Keratinocyte (primary cell): ENCODE measurements at regions not wholly inside any gene's neighbourhood (a gene's known extent, or its start where the extent isn't known, plus 50 kb on each side); places are given as distances from the start of the nearest gene placed in this dataset.
"Not testable (repeated sequence)": the region's sequence is repeated elsewhere in the genome, so short reads cannot be mapped to it uniquely, and the experiment has no call there.

Experiments used
- DNase-seq: peaks from one replicate; pipeline ENCODE4 v3.0.0-alpha.2; 2011; ENCODE audit warnings: low read depth, missing footprints, low spot score
- FAIRE-seq: peaks from 2 replicates; lab custom pipeline; 2011; peaks lifted over from hg19 to GRCh38; lab: Jason Lieb, UNC
- H2AFZ ChIP-seq: 2 replicates; pipeline ENCODE4 v1.6.0; 2012; ENCODE audit warnings: low read length, control low read depth, inconsistent platforms; ENCODE audit not compliant: control insufficient read depth
- H3K27ac ChIP-seq: 2 replicates; pipeline ENCODE4 v1.5.1; 2011; ENCODE audit warnings: low read length; ENCODE audit not compliant: control insufficient read depth, insufficient read depth
- H3K27me3 ChIP-seq: 3 replicates; pipeline ENCODE4 v1.6.0; 2011; ENCODE audit warnings: low read length; ENCODE audit not compliant: control insufficient read depth, insufficient read depth; ENCODE audit errors: extremely low read depth
- H3K36me3 ChIP-seq, 2 experiments: 2 replicates in 1 of 2; 3 replicates in 1 of 2; pipeline ENCODE4 v1.5.1; 2011; ENCODE audit warnings: low read length in 2 of 2, mild to moderate bottlenecking in 1 of 2; ENCODE audit not compliant: control insufficient read depth in 2 of 2, insufficient read depth in 2 of 2; ENCODE audit errors: extremely low read depth in 1 of 2
- H3K4me1 ChIP-seq: 3 replicates; pipeline ENCODE4 v1.5.1; 2011; ENCODE audit warnings: low read length; ENCODE audit not compliant: control insufficient read depth, insufficient read depth; ENCODE audit errors: extremely low read depth
- H3K4me2 ChIP-seq: 3 replicates; pipeline ENCODE4 v1.6.0; 2011; ENCODE audit warnings: low read depth, low read length; ENCODE audit not compliant: control insufficient read depth, insufficient read depth; ENCODE audit errors: extremely low read depth
- H3K4me3 ChIP-seq, 3 experiments: fragments of 200-600 bp in 1 of 3; sonication (generic) in 1 of 3; 2 replicates in 2 of 3; 3 replicates in 1 of 3; pipeline ENCODE4 v1.5.1; 2011 to 2016; ENCODE audit warnings: low read length in 3 of 3, mild to moderate bottlenecking in 3 of 3, control low read depth in 2 of 3, inconsistent platforms in 1 of 3, low read depth in 1 of 3, mixed read lengths in 1 of 3, mixed run types in 1 of 3, moderate library complexity in 1 of 3; ENCODE audit not compliant: control insufficient read depth in 2 of 3, insufficient read depth in 2 of 3; ENCODE audit errors: extremely low read depth in 1 of 3
- H3K79me2 ChIP-seq: 2 replicates; pipeline ENCODE4 v1.6.0; 2012; ENCODE audit warnings: low read length; ENCODE audit not compliant: control insufficient read depth, insufficient read depth
- H3K9ac ChIP-seq: 3 replicates; pipeline ENCODE4 v1.6.0; 2011; ENCODE audit warnings: low read length; ENCODE audit not compliant: control insufficient read depth, insufficient read depth; ENCODE audit errors: extremely low read depth
- H3K9me1 ChIP-seq: 3 replicates; pipeline ENCODE4 v1.6.0; 2011; ENCODE audit warnings: low read length; ENCODE audit not compliant: control insufficient read depth, insufficient read depth; ENCODE audit errors: extremely low read depth
- H3K9me3 ChIP-seq: 2 replicates; pipeline ENCODE4 v1.5.1; 2012; ENCODE audit warnings: low read depth, low read length; ENCODE audit not compliant: control insufficient read depth
- H4K20me1 ChIP-seq: 3 replicates; pipeline ENCODE4 v1.6.0; 2011; ENCODE audit warnings: low read length; ENCODE audit not compliant: control insufficient read depth, insufficient read depth; ENCODE audit errors: extremely low read depth
- CTCF ChIP-seq, 3 experiments: IDR thresholded peaks in 1 of 3; conservative IDR thresholded peaks in 1 of 3; optimal IDR thresholded peaks in 1 of 3; 2 replicates in 2 of 3; 3 replicates in 1 of 3; pipeline versions ENCODE3 to v1.5.1; 2011; ENCODE audit warnings: low read length in 3 of 3, mild to moderate bottlenecking in 3 of 3, moderate library complexity in 2 of 3, control low read depth in 1 of 3, inconsistent platforms in 1 of 3; ENCODE audit not compliant: insufficient read depth in 2 of 3; ENCODE audit errors: extremely low read depth in 1 of 3
- EZH2 ChIP-seq: IDR thresholded peaks from one replicate; pipeline ENCODE4 v1.6.1; 2012; ENCODE audit warnings: inconsistent platforms, mild to moderate bottlenecking, low read length, moderate library complexity
- dilution Hi-C: fragments of 300-500 bp; cut with MboI; formaldehyde crosslinking; loops from one replicate; pipeline ENCODE4 v1.7.0; 2020; ENCODE audit warnings: low sequenced_read_pairs; ENCODE audit not compliant: extremely low pct_ligation_motif_present

GRCh38 chr2:155546721-155547555, 785.6 kb downstream of the NR4A2 start:
- Histone ChIP-seq H4K20me1 (no peaks in the 10 kb centered on the region), H3K27ac (no peak overlapping the region), H3K27me3 (no peaks in the 10 kb centered on the region), H3K4me2 (no peak overlapping the region), H3K4me3 (no peak overlapping the region), H2AFZ (no peak overlapping the region), H3K4me1 (no peaks in the 10 kb centered on the region), H3K9me1 (no peaks in the 10 kb centered on the region), H3K79me2 (no peaks in the 10 kb centered on the region), H3K9me3 (peaks cover 2% of the 10 kb centered on the region), H3K36me3 (no peaks in the 10 kb centered on the region), H3K9ac (no peak overlapping the region)
- dilution Hi-C loops, result no loop called here
- DNase-seq (no peak), FAIRE-seq (no peak)
- TF ChIP-seq CTCF (optimal IDR thresholded peaks at IDR 0.05 in 1 of 3, IDR thresholded peaks at IDR 0.05 in 1 of 3, conservative IDR thresholded peaks at IDR 0.05 in 1 of 3; ENCODE audit: extremely low read depth in 1 of 3, insufficient read depth in 2 of 3, low read length in 3 of 3), result no peak
- TF ChIP-seq EZH2, result no peak

- H3K9me3 ChIP-seq, FAIRE-seq, H3K4me2 ChIP-seq, H3K9me1 ChIP-seq, H3K4me3 ChIP-seq, H3K27me3 ChIP-seq, H3K9ac ChIP-seq, H3K4me1 ChIP-seq, dilution Hi-C loops, H3K27ac ChIP-seq, H2AFZ ChIP-seq, H3K36me3 ChIP-seq, H4K20me1 ChIP-seq, DNase-seq, H3K79me2 ChIP-seq: not testable (repeated sequence)
These were observed 793.5 kb downstream of the NR4A2 start for GRCh38 chr2:155539028-155539427.

GRCh38 chr2:155528034-155528433, 804.5 kb downstream of the NR4A2 start:
- H3K9me3 ChIP-seq, result no peaks in the 10 kb centered on the region
- H3K4me1 ChIP-seq, result no peaks in the 10 kb centered on the region
- FAIRE-seq, result no peak
- H3K4me3 ChIP-seq, result no peak overlapping the region
- no peak overlapping the region for H3K4me2 ChIP-seq
- H3K9ac ChIP-seq, result no peak overlapping the region
- H4K20me1 ChIP-seq, result no peaks in the 10 kb centered on the region
- no peaks in the 10 kb centered on the region for H3K9me1 ChIP-seq
- no peak overlapping the region for H2AFZ ChIP-seq
- H3K36me3 ChIP-seq, result no peaks in the 10 kb centered on the region
- DNase-seq, result no peak
- H3K27ac ChIP-seq, result no peak overlapping the region
- TF ChIP-seq CTCF (optimal IDR thresholded peaks at IDR 0.05 in 1 of 3, IDR thresholded peaks at IDR 0.05 in 1 of 3, conservative IDR thresholded peaks at IDR 0.05 in 1 of 3; ENCODE audit: extremely low read depth in 1 of 3, insufficient read depth in 2 of 3, low read length in 3 of 3) (no peak), EZH2 (no peak)
- no peaks in the 10 kb centered on the region for H3K79me2 ChIP-seq
- dilution Hi-C loops, result no loop called here
- no peaks in the 10 kb centered on the region for H3K27me3 ChIP-seq
